WTC11 (cell line): ENCODE measurements at regions not wholly inside any gene's neighbourhood (a gene's known extent, or its start where the extent isn't known, plus 50 kb on each side); places are given as distances from the start of the nearest gene placed in this dataset.

Experiments
- ATAC-seq: fragments of 200-7000 bp; cut with Tn5 transposase; 2 replicates; pipeline ENCODE4 v1.10.0; 2021; ENCODE audit warnings: mild to moderate bottlenecking, moderate library complexity
- CTCF ChIA-PET: fragments of 300-600 bp; sonication (Branson Sonifier 250); formaldehyde crosslinking; loops from one replicate; lab custom pipeline; 2021; ENCODE audit warnings: antibody characterized with exemption; lab: Charles Lee
- POLR2A ChIA-PET: fragments of 350-600 bp; sonication (Branson Sonifier 250); formaldehyde crosslinking; loops from one replicate; lab custom pipeline; 2021; ENCODE audit warnings: antibody characterized with exemption; lab: Charles Lee
- DNase-seq: peaks from one replicate; pipeline ENCODE4 v3.0.0; 2021; ENCODE audit warnings: low spot score
- H3K27ac Mint-ChIP-seq: 2 replicates; pipeline ENCODE4 v1.8.0; 2021; ENCODE audit warnings: mixed read lengths
- H3K27me3 Mint-ChIP-seq: 2 replicates; pipeline ENCODE4 v1.8.0; 2021; ENCODE audit warnings: low read depth, mild to moderate bottlenecking, moderate library complexity, mixed read lengths
- H3K36me3 Mint-ChIP-seq: 2 replicates; pipeline ENCODE4 v1.8.0; 2021; ENCODE audit warnings: mixed read lengths
- H3K4me1 Mint-ChIP-seq: 2 replicates; pipeline ENCODE4 v1.8.0; 2022; ENCODE audit warnings: mixed read lengths
- H3K4me3 Mint-ChIP-seq: 2 replicates; pipeline ENCODE4 v1.8.0; 2021; ENCODE audit warnings: mild to moderate bottlenecking, moderate library complexity, mixed read lengths
- H3K9me3 Mint-ChIP-seq: 2 replicates; pipeline ENCODE4 v1.8.0; 2021; ENCODE audit warnings: mixed read lengths
- AFF4 ChIP-seq: sonication (generic); formaldehyde crosslinking; IDR thresholded peaks from 2 replicates; pipeline ENCODE4 v1.8.1; 2023; ENCODE audit warnings: mild to moderate bottlenecking, missing genetic modification reagents, borderline replicate concordance
- ATF1 ChIP-seq: sonication (generic); formaldehyde crosslinking; IDR thresholded peaks from 2 replicates; pipeline ENCODE4 v1.8.1; 2023; ENCODE audit warnings: mild to moderate bottlenecking, moderate library complexity, missing genetic modification reagents
- ATF3 ChIP-seq: sonication (generic); formaldehyde crosslinking; conservative IDR thresholded peaks from 2 replicates; pipeline ENCODE4 v1.8.1; 2022; ENCODE audit warnings: mild to moderate bottlenecking, missing genetic modification reagents
- ATF6 ChIP-seq: sonication (generic); formaldehyde crosslinking; IDR thresholded peaks from 2 replicates; pipeline ENCODE4 v1.8.1; 2023; ENCODE audit warnings: mild to moderate bottlenecking, missing genetic modification reagents
- CREB1 ChIP-seq: sonication (generic); formaldehyde crosslinking; IDR thresholded peaks from 2 replicates; pipeline ENCODE4 v1.8.0; 2023; ENCODE audit warnings: mild to moderate bottlenecking, missing genetic modification reagents
- EMX1 ChIP-seq: fragments of 250-450 bp; sonication (Bioruptor Pico); IDR thresholded peaks from 2 replicates; pipeline ENCODE4 v1.8.0; 2021; ENCODE audit warnings: mild to moderate bottlenecking
- FOXP1 ChIP-seq: sonication (generic); formaldehyde crosslinking; IDR thresholded peaks from 2 replicates; pipeline ENCODE4 v1.8.0; 2022; ENCODE audit warnings: missing genetic modification reagents, mild to moderate bottlenecking, moderate library complexity, borderline replicate concordance
- GRHL2 ChIP-seq: fragments of 250-450 bp; sonication (Bioruptor Pico); IDR thresholded peaks from 2 replicates; pipeline ENCODE4 v1.8.0; 2022; ENCODE audit warnings: mild to moderate bottlenecking, moderate library complexity; ENCODE audit not compliant: insufficient replicate concordance, severe bottlenecking
- HMGA2 ChIP-seq: fragments of 250-450 bp; sonication (Bioruptor Pico); IDR thresholded peaks from 2 replicates; pipeline ENCODE4 v1.4.0; 2021; ENCODE audit warnings: mild to moderate bottlenecking, moderate library complexity
- MXD4 ChIP-seq: fragments of 250-450 bp; sonication (Bioruptor Pico); IDR thresholded peaks from 2 replicates; pipeline ENCODE4 v1.8.0; 2021; ENCODE audit warnings: mild to moderate bottlenecking, moderate library complexity, borderline replicate concordance
- PRDM15 ChIP-seq: sonication (generic); formaldehyde crosslinking; IDR thresholded peaks from 2 replicates; pipeline ENCODE4 v1.8.0; 2022; ENCODE audit warnings: missing genetic modification reagents
- RORB ChIP-seq: fragments of 250-450 bp; sonication (Bioruptor Pico); IDR thresholded peaks from 2 replicates; pipeline ENCODE4 v1.9.0; 2021; ENCODE audit warnings: mild to moderate bottlenecking
- SOX15 ChIP-seq: fragments of 250-450 bp; sonication (Bioruptor Pico); IDR thresholded peaks from 2 replicates; pipeline ENCODE4 v1.9.0; 2021; ENCODE audit warnings: mild to moderate bottlenecking
- TCF7 ChIP-seq: sonication (generic); formaldehyde crosslinking; IDR thresholded peaks from 2 replicates; pipeline ENCODE4 v1.8.0; 2022; ENCODE audit warnings: mild to moderate bottlenecking, low read depth, missing genetic modification reagents, moderate library complexity
- TEAD1 ChIP-seq: sonication (generic); formaldehyde crosslinking; IDR thresholded peaks from 2 replicates; pipeline ENCODE4 v1.8.0; 2022; ENCODE audit warnings: mild to moderate bottlenecking, missing genetic modification reagents
- ZNF512 ChIP-seq: sonication (generic); formaldehyde crosslinking; IDR thresholded peaks from 2 replicates; pipeline ENCODE4 v1.8.1; 2022; ENCODE audit warnings: missing genetic modification reagents, borderline replicate concordance
- ZNF532 ChIP-seq: fragments of 250-450 bp; sonication (Bioruptor Pico); IDR thresholded peaks from 2 replicates; pipeline ENCODE4 v1.9.0; 2021; ENCODE audit warnings: mild to moderate bottlenecking, borderline replicate concordance
- ZSCAN18 ChIP-seq: fragments of 250-450 bp; sonication (Bioruptor Pico); IDR thresholded peaks from 2 replicates; pipeline ENCODE4 v2.1.2; 2022; ENCODE audit warnings: mild to moderate bottlenecking, moderate library complexity

GRCh38 chr1:235027862-235028250 lies 100.8 kb downstream of the TOMM20 start:
- TF ChIP-seq CREB1 (no peak), ZNF512 (CRISPR knock-in tag) (no peak), AFF4 (no peak), SOX15 (CRISPR knock-in tag) (no peak), ATF1 (CRISPR knock-in tag) (no peak), ATF3 (no peak), ZNF532 (CRISPR knock-in tag) (no peak), FOXP1 (no peak), RORB (CRISPR knock-in tag) (no peak), TCF7 (CRISPR knock-in tag) (no peak), ATF6 (no peak), TEAD1 (no peak)
- CTCF ChIA-PET = no interaction called here
- peaks cover 13% of the 10 kb centered on the region for H3K4me1 Mint-ChIP-seq
- DNase-seq (no peak), ATAC-seq (no peak)
- H3K27me3 Mint-ChIP-seq = no peaks in the 10 kb centered on the region
- peaks cover 29% of the 10 kb centered on the region for H3K9me3 Mint-ChIP-seq
- POLR2A ChIA-PET = no interaction called here
- H3K4me3 Mint-ChIP-seq = no peak overlapping the region
- H3K27ac Mint-ChIP-seq = no peak overlapping the region
- H3K36me3 Mint-ChIP-seq = peaks cover 8% of the 10 kb centered on the region

- Mint-ChIP-seq H3K27ac (no peak overlapping the region), H3K4me3 (no peak overlapping the region), H3K9me3 (peaks cover 29% of the 10 kb centered on the region), H3K36me3 (peaks cover 8% of the 10 kb centered on the region), H3K27me3 (no peaks in the 10 kb centered on the region), H3K4me1 (peaks cover 19% of the 10 kb centered on the region)
- ChIA-PET CTCF (no interaction called here), POLR2A (no interaction called here)
- no peak for DNase-seq
- no peak for ATAC-seq
- TF ChIP-seq MXD4 (CRISPR knock-in tag) (no peak), ZSCAN18 (CRISPR knock-in tag) (no peak), GRHL2 (CRISPR knock-in tag) (no peak), EMX1 (CRISPR knock-in tag) (no peak), PRDM15 (CRISPR knock-in tag) (no peak), CREB1 (no peak), HMGA2 (no peak)
Observed at GRCh38 chr1:235027076-235027861, 101.4 kb downstream of the TOMM20 start.
